Osteocyte (in vitro differentiated cells): ENCODE measurements at regions not wholly inside any gene's neighbourhood (a gene's known extent, or its start where the extent isn't known, plus 50 kb on each side); places are given as distances from the start of the nearest gene placed in this dataset.

Experiments
- DNase-seq: peaks from one replicate; pipeline ENCODE4 v3.0.0; 2021; ENCODE audit warnings: mixed read lengths; ENCODE audit not compliant: unreplicated experiment; ENCODE audit errors: extremely low spot score
- H3K27ac Mint-ChIP-seq: one replicate; pipeline ENCODE4 v1.8.0; 2021; ENCODE audit warnings: mild to moderate bottlenecking, mixed read lengths; ENCODE audit not compliant: unreplicated experiment
- H3K27me3 Mint-ChIP-seq: one replicate; pipeline ENCODE4 v1.8.0; 2021; ENCODE audit warnings: mixed read lengths; ENCODE audit not compliant: unreplicated experiment
- H3K36me3 Mint-ChIP-seq: one replicate; pipeline ENCODE4 v1.8.0; 2021; ENCODE audit warnings: mixed read lengths; ENCODE audit not compliant: unreplicated experiment
- H3K4me1 Mint-ChIP-seq: one replicate; pipeline ENCODE4 v1.8.0; 2021; ENCODE audit warnings: mixed read lengths; ENCODE audit not compliant: unreplicated experiment
- H3K4me3 Mint-ChIP-seq: one replicate; pipeline ENCODE4 v1.8.0; 2021; ENCODE audit warnings: mild to moderate bottlenecking, moderate library complexity, mixed read lengths; ENCODE audit not compliant: unreplicated experiment
- H3K9me3 Mint-ChIP-seq: one replicate; pipeline ENCODE4 v1.8.0; 2021; ENCODE audit warnings: mixed read lengths; ENCODE audit not compliant: unreplicated experiment
- CTCF ChIP-seq: fragments of 200-600 bp; sonication (generic); IDR thresholded peaks from 2 replicates; pipeline ENCODE4 v1.5.0; 2021; ENCODE audit warnings: antibody characterized with exemption, mild to moderate bottlenecking, moderate library complexity

- Mint-ChIP-seq H3K4me3 (no peak overlapping the region), H3K27ac (peak overlapping the region; percentile 38), H3K36me3 (no peaks in the 10 kb centered on the region), H3K4me1 (peaks cover 19% of the 10 kb centered on the region), H3K27me3 (peaks cover 8% of the 10 kb centered on the region), H3K9me3 (peaks cover 14% of the 10 kb centered on the region)
- DNase-seq, result no peak
- no peak for TF ChIP-seq CTCF
These were observed 296.0 kb upstream of the HS3ST1 start for GRCh38 chr4:11724731-11725130.

- peaks cover 14% of the 10 kb centered on the region for H3K4me1 Mint-ChIP-seq
- H3K36me3 Mint-ChIP-seq, result no peaks in the 10 kb centered on the region
- no peak overlapping the region for H3K27ac Mint-ChIP-seq
- peaks cover 8% of the 10 kb centered on the region for H3K27me3 Mint-ChIP-seq
- H3K9me3 Mint-ChIP-seq, result peaks cover 14% of the 10 kb centered on the region
- no peak overlapping the region for H3K4me3 Mint-ChIP-seq
- no peak for TF ChIP-seq CTCF
- no peak for DNase-seq
These were observed 293.5 kb upstream of the HS3ST1 start for GRCh38 chr4:11722223-11722622.

GRCh38 chr4:11720292-11720691 is 291.6 kb upstream of the HS3ST1 start:
- no peaks in the 10 kb centered on the region for H3K36me3 Mint-ChIP-seq
- no peak overlapping the region for H3K27ac Mint-ChIP-seq
- H3K4me3 Mint-ChIP-seq, result no peak overlapping the region
- H3K4me1 Mint-ChIP-seq, result peaks cover 13% of the 10 kb centered on the region
- peak; percentile 68 for TF ChIP-seq CTCF
- no peak for DNase-seq
- peaks cover 12% of the 10 kb centered on the region for H3K27me3 Mint-ChIP-seq
- peaks cover 4% of the 10 kb centered on the region for H3K9me3 Mint-ChIP-seq

- Mint-ChIP-seq H3K36me3 (no peaks in the 10 kb centered on the region), H3K27ac (no peak overlapping the region), H3K4me3 (no peak overlapping the region), H3K9me3 (peaks cover 4% of the 10 kb centered on the region), H3K4me1 (peaks cover 12% of the 10 kb centered on the region), H3K27me3 (peaks cover 12% of the 10 kb centered on the region)
- no peak for TF ChIP-seq CTCF
- DNase-seq, result no peak
These were observed 291.2 kb upstream of the HS3ST1 start for GRCh38 chr4:11719879-11720278.

- Mint-ChIP-seq H3K4me3 (no peak overlapping the region), H3K4me1 (peaks cover 1% of the 10 kb centered on the region), H3K27ac (no peak overlapping the region), H3K36me3 (no peaks in the 10 kb centered on the region), H3K27me3 (peaks cover 18% of the 10 kb centered on the region), H3K9me3 (no peaks in the 10 kb centered on the region)
- TF ChIP-seq CTCF, result no peak
- DNase-seq, result no peak
These were observed 287.2 kb upstream of the HS3ST1 start for GRCh38 chr4:11715753-11716521.
